ENCODE measurements at regions not wholly inside any gene's neighbourhood (a gene's known extent, or its start where the extent isn't known, plus 50 kb on each side); places are given as distances from the start of the nearest gene placed in this dataset.

- intact Hi-C loops (cut with DNase I) = no loop called here
- Histone ChIP-seq H3K36me3 (ENCODE audit: control insufficient read depth in 2 of 3, insufficient read depth in 3 of 3, low read length in 3 of 3) (no peaks in the 10 kb centered on the region), H3K4me1 (ENCODE audit: control insufficient read depth in 2 of 3, insufficient read depth in 2 of 3, low read depth in 1 of 3, low read length in 3 of 3) (peaks cover 7 to 32% (median 27%) of the 10 kb centered on the region in 3 donors), H3K27ac (ENCODE audit: low read depth in 2 of 2, low read length in 2 of 2) (peak overlapping the region in 1 of 2 donors; percentile 16), H3K4me3 (ENCODE audit: low read length in 3 of 3) (no peak overlapping the region), H3K9me3 (ENCODE audit: control insufficient read depth in 2 of 3, insufficient read depth in 1 of 3, low read length in 3 of 3) (no peaks in the 10 kb centered on the region), H3K9ac (ENCODE audit: low read length in 3 of 3) (no peak overlapping the region), H3K27me3 (ENCODE audit: control insufficient read depth, insufficient read depth, low read length) (no peaks in the 10 kb centered on the region)
- no peak for TF ChIP-seq CTCF (IDR thresholded peaks at IDR 0.05; ENCODE audit: borderline replicate concordance, extremely low read depth, insufficient read depth)
- FAIRE-seq = no peak
- no peak for DNase-seq
Observed at GRCh38 chr2:39501412-39501811, 64.3 kb upstream of the MAP4K3 start.

GRCh38 chr2:39503277-39503676, 66.2 kb upstream of the MAP4K3 start:
- no peak overlapping the region for H3K4me3 ChIP-seq (ENCODE audit: low read length in 3 of 3)
- H3K9ac ChIP-seq (ENCODE audit: low read length in 3 of 3) = no peak overlapping the region
- no peaks in the 10 kb centered on the region for H3K36me3 ChIP-seq (ENCODE audit: control insufficient read depth in 2 of 3, insufficient read depth in 3 of 3, low read length in 3 of 3)
- DNase-seq = no peak
- FAIRE-seq = no peak
- H3K4me1 ChIP-seq (ENCODE audit: control insufficient read depth in 2 of 3, insufficient read depth in 2 of 3, low read depth in 1 of 3, low read length in 3 of 3) = peaks cover 15 to 49% (median 30%) of the 10 kb centered on the region in 3 donors
- no peaks in the 10 kb centered on the region for H3K9me3 ChIP-seq (ENCODE audit: control insufficient read depth in 2 of 3, insufficient read depth in 1 of 3, low read length in 3 of 3)
- intact Hi-C loops (cut with DNase I) = no loop called here
- no peak for TF ChIP-seq CTCF (IDR thresholded peaks at IDR 0.05; ENCODE audit: borderline replicate concordance, extremely low read depth, insufficient read depth)
- H3K27me3 ChIP-seq (ENCODE audit: control insufficient read depth, insufficient read depth, low read length) = no peaks in the 10 kb centered on the region
- peak overlapping the region in 1 of 2 donors; percentile 40 for H3K27ac ChIP-seq (ENCODE audit: low read depth in 2 of 2, low read length in 2 of 2)

- intact Hi-C loops (cut with DNase I) = no loop called here
- no peaks in the 10 kb centered on the region for H3K36me3 ChIP-seq (ENCODE audit: control insufficient read depth in 2 of 3, insufficient read depth in 3 of 3, low read length in 3 of 3)
- peaks cover 15 to 61% (median 29%) of the 10 kb centered on the region in 3 donors for H3K4me1 ChIP-seq (ENCODE audit: control insufficient read depth in 2 of 3, insufficient read depth in 2 of 3, low read depth in 1 of 3, low read length in 3 of 3)
- peak overlapping the region; percentile 89 to 95 for H3K27ac ChIP-seq (ENCODE audit: low read depth in 2 of 2, low read length in 2 of 2)
- peak; percentile 39 for FAIRE-seq
- TF ChIP-seq CTCF (IDR thresholded peaks at IDR 0.05; ENCODE audit: borderline replicate concordance, extremely low read depth, insufficient read depth) = no peak
- H3K27me3 ChIP-seq (ENCODE audit: control insufficient read depth, insufficient read depth, low read length) = no peaks in the 10 kb centered on the region
- peak in 2 of 5 donors; percentile 52 to 76 for DNase-seq
- peak overlapping the region in 2 of 3 donors; percentile 7 to 10 for H3K4me3 ChIP-seq (ENCODE audit: low read length in 3 of 3)
- H3K9me3 ChIP-seq (ENCODE audit: control insufficient read depth in 2 of 3, insufficient read depth in 1 of 3, low read length in 3 of 3) = no peaks in the 10 kb centered on the region
- peak overlapping the region in 2 of 3 donors; percentile 43 to 59 for H3K9ac ChIP-seq (ENCODE audit: low read length in 3 of 3)
Observed at GRCh38 chr2:39504790-39505335, 67.8 kb upstream of the MAP4K3 start.

- Histone ChIP-seq H3K4me1 (ENCODE audit: control insufficient read depth in 2 of 3, insufficient read depth in 2 of 3, low read depth in 1 of 3, low read length in 3 of 3) (peaks cover 17 to 52% (median 29%) of the 10 kb centered on the region in 3 donors), H3K9ac (ENCODE audit: low read length in 3 of 3) (no peak overlapping the region), H3K9me3 (ENCODE audit: control insufficient read depth in 2 of 3, insufficient read depth in 1 of 3, low read length in 3 of 3) (no peaks in the 10 kb centered on the region), H3K27me3 (ENCODE audit: control insufficient read depth, insufficient read depth, low read length) (no peaks in the 10 kb centered on the region), H3K27ac (ENCODE audit: low read depth in 2 of 2, low read length in 2 of 2) (peak overlapping the region; percentile 89 to 95), H3K4me3 (ENCODE audit: low read length in 3 of 3) (no peak overlapping the region), H3K36me3 (ENCODE audit: control insufficient read depth in 2 of 3, insufficient read depth in 3 of 3, low read length in 3 of 3) (no peaks in the 10 kb centered on the region)
- DNase-seq (no peak), FAIRE-seq (peak; percentile 77)
- no peak for TF ChIP-seq CTCF (IDR thresholded peaks at IDR 0.05; ENCODE audit: borderline replicate concordance, extremely low read depth, insufficient read depth)
- intact Hi-C loops (cut with DNase I) = no loop called here
Observed at GRCh38 chr2:39506215-39506614, 69.1 kb upstream of the MAP4K3 start.

All from kidney (tissue), 13 donors.